ENCODE measurements at regions not wholly inside any gene's neighbourhood (a gene's known extent, or its start where the extent isn't known, plus 50 kb on each side); places are given as distances from the start of the nearest gene placed in this dataset.
A peak's percentile ranks its signal among the peaks of the same experiment; 100 is the strongest.

- H3K36me3 ChIP-seq (ENCODE audit: control insufficient read depth in 2 of 2, insufficient read depth in 2 of 2, low read length in 1 of 2), result no peaks in the 10 kb centered on the region
- intact Hi-C loops (cut with micrococcal nuclease; ENCODE audit: unreplicated experiment) (no loop called here), in situ Hi-C loops (cut with MboI) (no loop called here)
- no peak overlapping the region for H3K9ac ChIP-seq (ENCODE audit: control insufficient read depth, insufficient read depth, low read length)
- no peak for DNase-seq (ENCODE audit: low read depth, low spot score)
- no peaks in the 10 kb centered on the region for H3K79me2 ChIP-seq (ENCODE audit: control insufficient read depth, insufficient read depth, low read length)
- no peaks in the 10 kb centered on the region for H3K4me1 ChIP-seq (ENCODE audit: control insufficient read depth, insufficient read depth, low read length)
- H3K4me2 ChIP-seq (ENCODE audit: control insufficient read depth, insufficient read depth), result no peak overlapping the region
- 50% methylated on average over 2 of the region's 2 CpGs for WGBS (ENCODE audit: insufficient coverage, insufficient replicate concordance, low lambda C conversion rate, missing lambda C conversion rate)
- H3K27me3 ChIP-seq (replicated peaks in 1 of 2; ENCODE audit: control insufficient read depth in 2 of 2, insufficient read depth in 2 of 2, low read length in 1 of 2), result peaks cover 0 to 3% of the 10 kb centered on the region in 2 experiments; a peak in 2 of 4 replicates
- no peak overlapping the region for H3K27ac ChIP-seq (ENCODE audit: control insufficient read depth, insufficient read depth)
- CTCF ChIA-PET, result no interaction called here
- BruUV-seq (replicated peaks), result no TSS peak
- FAIRE-seq, result no peak
- POLR2A ChIA-PET, result no interaction called here
- peak; percentile 32; the same call in 2 of the 3 replicates for ATAC-seq
- no peaks in the 10 kb centered on the region; the same call in 2 of the 3 replicates for H3K9me3 ChIP-seq (replicated peaks; ENCODE audit: control insufficient read depth, insufficient read depth, low read length)
- RAD21 ChIA-PET (ENCODE audit: unreplicated experiment), result no interaction called here
- H3K4me3 ChIP-seq, result no peak overlapping the region
- SMC1A ChIA-PET (ENCODE audit: uncharacterized antibody, unreplicated experiment), result no interaction called here
- no peak overlapping the region for H2AFZ ChIP-seq (ENCODE audit: control insufficient read depth, low read depth, low read length)
- no peaks in the 10 kb centered on the region for H4K20me1 ChIP-seq (ENCODE audit: control insufficient read depth, insufficient read depth)
- 0 out of 2 replicates have a peak, but pooled peaks have one; percentile 6 for TF ChIP-seq BCL11A (IDR thresholded peaks at IDR 0.05; ENCODE audit: low read depth, low read length)
- TF ChIP-seq MEF2A (IDR thresholded peaks at IDR 0.05; ENCODE audit: insufficient read depth, low read depth, low read length), result no peak
- 0 out of 2 replicates have a peak, but pooled peaks have one; percentile 28 for TF ChIP-seq NR2F1 (conservative IDR thresholded peaks at IDR 0.05)
- peak; percentile 78; the same call in 1 of the 2 replicates for TF ChIP-seq MTA2 (IDR thresholded peaks at IDR 0.05; ENCODE audit: low read depth)
These were observed 248.9 kb upstream of the RBBP8 start for GRCh38 chr18:22684268-22684667.

GRCh38 chr18:22685788-22686187 lies 247.3 kb upstream of the RBBP8 start:
- intact Hi-C loops (cut with micrococcal nuclease; ENCODE audit: unreplicated experiment) (no loop called here), in situ Hi-C loops (cut with MboI) (no loop called here)
- Histone ChIP-seq H3K4me1 (ENCODE audit: control insufficient read depth, insufficient read depth, low read length) (no peaks in the 10 kb centered on the region), H3K4me2 (ENCODE audit: control insufficient read depth, insufficient read depth) (no peak overlapping the region), H3K79me2 (ENCODE audit: control insufficient read depth, insufficient read depth, low read length) (no peaks in the 10 kb centered on the region), H3K27me3 (replicated peaks in 1 of 2; ENCODE audit: control insufficient read depth in 2 of 2, insufficient read depth in 2 of 2, low read length in 1 of 2) (no peaks in the 10 kb centered on the region; a peak in 1 of 4 replicates), H4K20me1 (ENCODE audit: control insufficient read depth, insufficient read depth) (no peaks in the 10 kb centered on the region), H3K36me3 (ENCODE audit: control insufficient read depth in 2 of 2, insufficient read depth in 2 of 2, low read length in 1 of 2) (no peaks in the 10 kb centered on the region), H3K9ac (ENCODE audit: control insufficient read depth, insufficient read depth, low read length) (no peak overlapping the region), H3K27ac (ENCODE audit: control insufficient read depth, insufficient read depth) (no peak overlapping the region), H2AFZ (ENCODE audit: control insufficient read depth, low read depth, low read length) (no peak overlapping the region), H3K9me3 (replicated peaks; ENCODE audit: control insufficient read depth, insufficient read depth, low read length) (no peaks in the 10 kb centered on the region; the same call in 2 of the 3 replicates), H3K4me3 (no peak overlapping the region)
- BruUV-seq (replicated peaks), result no TSS peak
- WGBS (ENCODE audit: insufficient coverage, insufficient replicate concordance, low lambda C conversion rate, missing lambda C conversion rate), result 33% methylated on average over 2 of the region's 2 CpGs
- RAD21 ChIA-PET (ENCODE audit: unreplicated experiment), result no interaction called here
- ATAC-seq (no peak), DNase-seq (ENCODE audit: low read depth, low spot score) (no peak), FAIRE-seq (no peak)
- SMC1A ChIA-PET (ENCODE audit: uncharacterized antibody, unreplicated experiment), result no interaction called here
- CTCF ChIA-PET, result no interaction called here
- POLR2A ChIA-PET, result no interaction called here
- TF ChIP-seq MEF2A (IDR thresholded peaks at IDR 0.05; ENCODE audit: insufficient read depth, low read depth, low read length), result no peak
- TF ChIP-seq TCF12 (IDR thresholded peaks at IDR 0.05; ENCODE audit: low read depth, low read length), result no peak
- no peak for TF ChIP-seq ZNF687 (IDR thresholded peaks at IDR 0.05)
- TF ChIP-seq ELK1 (IDR thresholded peaks at IDR 0.05; ENCODE audit: low read depth, low read length), result no peak
- no peak for TF ChIP-seq CHD2 (IDR thresholded peaks at IDR 0.05; ENCODE audit: borderline replicate concordance, low read depth, low read length)
- no peak for TF ChIP-seq MTA2 (IDR thresholded peaks at IDR 0.05; ENCODE audit: low read depth)
- no peak for TF ChIP-seq TBL1XR1 (IDR thresholded peaks at IDR 0.05; ENCODE audit: low read depth, low read length)

Data from GM12878 (cell line).